WERI-Rb-1 (cell line): ENCODE measurements at regions not wholly inside any gene's neighbourhood (a gene's known extent, or its start where the extent isn't known, plus 50 kb on each side); places are given as distances from the start of the nearest gene placed in this dataset.

Experiments used
- DNase-seq: peaks from one replicate; pipeline ENCODE4 v3.0.0-alpha.2; 2020
- H3K27ac ChIP-seq: fragments of 250-450 bp; sonication (Bioruptor Pico); 2 replicates; pipeline ENCODE4 v1.5.1; 2020; ENCODE audit warnings: mild to moderate bottlenecking, moderate library complexity
- H3K27me3 ChIP-seq: fragments of 250-450 bp; sonication (Bioruptor Pico); 2 replicates; pipeline ENCODE4 v1.5.1; 2021; ENCODE audit warnings: mild to moderate bottlenecking, low read depth, moderate library complexity; ENCODE audit not compliant: insufficient read depth, severe bottlenecking
- H3K36me3 ChIP-seq: fragments of 250-450 bp; sonication (Bioruptor Pico); 2 replicates; pipeline ENCODE4 v1.5.1; 2020; ENCODE audit warnings: mild to moderate bottlenecking, moderate library complexity
- H3K4me3 ChIP-seq: 2 replicates; pipeline ENCODE4 v1.5.1; 2011; ENCODE audit warnings: low read depth, mild to moderate bottlenecking, control low read depth, low read length
- H3K9me3 ChIP-seq: fragments of 250-450 bp; sonication (Bioruptor Pico); 2 replicates; pipeline ENCODE4 v1.5.1; 2021; ENCODE audit warnings: mild to moderate bottlenecking, moderate library complexity; ENCODE audit not compliant: severe bottlenecking
- CTCF ChIP-seq: IDR thresholded peaks from 2 replicates; pipeline ENCODE4 v1.5.1; 2011; ENCODE audit warnings: low read depth, mild to moderate bottlenecking, control low read depth, inconsistent platforms, low read length

GRCh38 chr12:67811437-67812361 lies 163.2 kb downstream of the DYRK2 start:
- DNase-seq = no peak
- Histone ChIP-seq H3K36me3 (no peaks in the 10 kb centered on the region), H3K27me3 (no peaks in the 10 kb centered on the region), H3K27ac (no peak overlapping the region), H3K4me3 (no peak overlapping the region), H3K9me3 (no peaks in the 10 kb centered on the region)
- no peak for TF ChIP-seq CTCF

GRCh38 chr12:67813456-67813904 lies 164.9 kb downstream of the DYRK2 start:
- no peaks in the 10 kb centered on the region for H3K27me3 ChIP-seq
- no peak for TF ChIP-seq CTCF
- no peak overlapping the region for H3K27ac ChIP-seq
- no peak for DNase-seq
- no peaks in the 10 kb centered on the region for H3K9me3 ChIP-seq
- no peak overlapping the region for H3K4me3 ChIP-seq
- no peaks in the 10 kb centered on the region for H3K36me3 ChIP-seq

- DNase-seq = no peak
- Histone ChIP-seq H3K9me3 (no peaks in the 10 kb centered on the region), H3K27ac (no peak overlapping the region), H3K4me3 (no peak overlapping the region), H3K36me3 (no peaks in the 10 kb centered on the region), H3K27me3 (no peaks in the 10 kb centered on the region)
- TF ChIP-seq CTCF = no peak
These were observed 167.7 kb downstream of the DYRK2 start for GRCh38 chr12:67816269-67816668.

GRCh38 chr12:67818459-67818903 lies 169.9 kb downstream of the DYRK2 start:
- Histone ChIP-seq H3K27me3 (no peaks in the 10 kb centered on the region), H3K9me3 (no peaks in the 10 kb centered on the region), H3K27ac (no peak overlapping the region), H3K36me3 (no peaks in the 10 kb centered on the region), H3K4me3 (no peak overlapping the region)
- no peak for TF ChIP-seq CTCF
- DNase-seq = no peak

- TF ChIP-seq CTCF = no peak
- no peak overlapping the region for H3K27ac ChIP-seq
These were observed 169.3 kb upstream of the IFNG-AS1 start for GRCh38 chr12:67819902-67820301.

GRCh38 chr12:67820694-67821093 lies 168.6 kb upstream of the IFNG-AS1 start:
- H3K9me3 ChIP-seq = no peaks in the 10 kb centered on the region
- DNase-seq = no peak
- H3K36me3 ChIP-seq = no peaks in the 10 kb centered on the region
- TF ChIP-seq CTCF = no peak
- no peak overlapping the region for H3K4me3 ChIP-seq
- no peaks in the 10 kb centered on the region for H3K27me3 ChIP-seq
- no peak overlapping the region for H3K27ac ChIP-seq

More at GRCh38 chr12:67819902-67820301, 169.3 kb upstream of the IFNG-AS1 start:
- H3K36me3 ChIP-seq = no peaks in the 10 kb centered on the region
- no peaks in the 10 kb centered on the region for H3K27me3 ChIP-seq
- no peak overlapping the region for H3K4me3 ChIP-seq
- H3K9me3 ChIP-seq = no peaks in the 10 kb centered on the region
- DNase-seq = no peak
